ENCODE measurements at regions not wholly inside any gene's neighbourhood (a gene's known extent, or its start where the extent isn't known, plus 50 kb on each side); places are given as distances from the start of the nearest gene placed in this dataset.
"Not testable (repeated sequence)": the region's sequence is repeated elsewhere in the genome, so short reads cannot be mapped to it uniquely, and the experiment has no call there.

- DNase-seq, result peak; percentile 50 to 55
Observed at GRCh38 chr16:33913601-33914000, 454.2 kb downstream of the TP53TG3F start.

DNA sequence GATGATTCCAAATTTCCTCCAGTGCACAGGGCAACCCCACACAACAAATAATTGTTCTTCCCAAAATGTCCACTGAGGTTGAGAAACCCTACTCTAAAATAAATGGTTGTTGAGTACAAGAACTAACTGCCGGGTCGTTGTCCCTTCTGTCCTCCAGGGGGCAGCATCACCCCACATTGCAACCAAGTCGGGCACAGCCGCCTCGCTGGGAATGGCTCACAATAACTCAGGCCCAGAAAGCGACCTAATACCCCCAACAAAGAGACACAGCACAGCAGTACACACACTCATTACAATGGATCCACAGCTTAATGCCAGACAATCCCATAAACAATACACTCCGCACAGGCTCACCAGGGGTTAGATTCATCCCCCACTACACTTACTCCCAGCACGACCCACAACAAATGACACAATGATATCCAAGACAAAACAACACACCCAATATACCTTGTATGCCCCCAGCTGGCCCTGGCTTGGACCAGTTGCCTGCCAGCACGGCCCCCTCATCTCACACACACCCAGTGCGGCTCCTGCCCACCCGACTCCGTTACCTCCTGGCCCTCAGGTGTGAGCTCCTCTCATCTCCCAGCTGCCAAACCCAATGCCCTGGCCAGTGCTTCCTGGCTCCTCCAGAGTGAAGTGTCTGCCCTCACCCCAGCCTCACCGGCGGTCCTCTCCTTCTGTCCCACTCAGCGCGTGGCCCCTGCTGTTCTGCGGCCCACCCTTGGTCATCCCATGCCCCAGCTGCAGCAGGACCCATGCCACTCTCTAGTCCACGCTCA is 461.5 kb downstream of the TP53TG3F start:
- not testable (repeated sequence) for DNase-seq

- DNase-seq, result not testable (repeated sequence)
Observed at GRCh38 chr16:33922914-33923313, 463.5 kb downstream of the TP53TG3F start.

- not testable (repeated sequence) for DNase-seq
Observed at GRCh38 chr16:33928026-33928425, 468.6 kb downstream of the TP53TG3F start.

DNA sequence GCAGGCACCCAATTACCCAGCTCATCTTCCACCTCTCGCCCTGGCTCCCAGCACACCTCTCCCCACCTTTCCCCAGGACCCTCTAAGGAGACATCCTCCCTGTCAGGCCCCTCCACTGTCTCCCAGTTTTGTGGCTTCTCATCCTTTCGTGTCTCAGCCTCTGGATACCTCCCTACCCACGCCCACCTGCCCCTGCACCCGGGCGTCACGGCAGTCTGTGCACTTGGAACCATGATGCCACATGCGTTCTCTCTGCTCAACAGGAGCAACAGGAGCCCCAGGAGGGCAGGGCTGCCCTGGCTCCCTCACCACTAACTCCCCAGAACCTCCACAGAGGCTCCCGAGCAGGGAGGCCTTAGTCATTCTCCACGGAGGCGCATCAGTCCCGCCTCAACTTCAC is 472.8 kb downstream of the TP53TG3F start:
- DNase-seq, result not testable (repeated sequence)

DNA sequence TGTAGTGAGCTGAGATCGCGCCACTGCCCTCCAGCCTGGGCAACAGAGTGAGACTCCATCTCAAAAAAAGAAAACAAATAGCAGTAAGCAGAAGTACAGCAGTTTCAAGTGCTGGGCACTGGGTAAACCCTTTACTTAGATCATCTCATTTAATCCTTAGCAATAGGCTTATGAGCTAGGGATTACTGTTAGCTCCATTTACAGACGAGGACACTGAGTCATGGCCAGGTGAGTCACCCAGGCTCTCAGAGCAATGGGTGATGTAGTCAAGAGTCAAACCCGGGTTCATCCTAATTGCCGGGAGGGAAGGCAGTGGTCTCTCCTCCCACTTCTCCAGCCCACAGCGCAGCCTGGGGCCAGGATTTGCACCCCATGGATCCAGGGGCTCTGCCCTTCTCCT is 473.6 kb downstream of the TP53TG3F start:
- not testable (repeated sequence) for DNase-seq

DNA sequence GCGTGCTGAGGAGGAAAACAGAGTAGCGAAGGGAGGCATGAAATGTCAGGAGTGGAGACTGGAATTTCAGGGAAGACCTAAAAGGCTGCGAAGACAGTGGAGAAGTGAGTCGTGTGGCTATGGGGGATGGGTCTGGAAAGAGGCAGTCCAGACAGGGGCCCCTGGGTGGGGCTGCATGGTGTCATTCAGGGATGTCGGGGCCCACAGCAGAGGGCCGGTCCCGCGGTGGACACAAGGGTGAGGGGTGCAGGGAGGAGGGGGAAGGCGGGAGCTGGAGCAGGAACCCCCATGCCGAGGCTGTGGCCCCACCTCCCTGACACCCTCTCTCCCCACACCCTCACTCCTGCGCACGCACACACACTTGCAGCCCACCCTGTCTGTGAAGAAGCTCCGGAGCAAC is 476.4 kb downstream of the TP53TG3F start:
- DNase-seq, result not testable (repeated sequence)

GRCh38 chr16:33938097-33938496 is 478.7 kb downstream of the TP53TG3F start:
- DNase-seq, result not testable (repeated sequence)

- DNase-seq, result not testable (repeated sequence)
Observed at GRCh38 chr16:33961536-33961935, 502.1 kb downstream of the TP53TG3F start.

GRCh38 chr16:33965534-33965933 is 506.1 kb downstream of the TP53TG3F start:
- not testable (repeated sequence) for DNase-seq

GRCh38 chr16:33966855-33967254 is 507.4 kb downstream of the TP53TG3F start:
- not testable (repeated sequence) for DNase-seq

GRCh38 chr16:33974557-33974956 is 515.1 kb downstream of the TP53TG3F start:
- DNase-seq, result not testable (repeated sequence)

GRCh38 chr16:33975744-33976143 is 516.3 kb downstream of the TP53TG3F start:
- not testable (repeated sequence) for DNase-seq

- DNase-seq, result not testable (repeated sequence)
Observed at GRCh38 chr16:33976521-33976920, 517.1 kb downstream of the TP53TG3F start.

DNA sequence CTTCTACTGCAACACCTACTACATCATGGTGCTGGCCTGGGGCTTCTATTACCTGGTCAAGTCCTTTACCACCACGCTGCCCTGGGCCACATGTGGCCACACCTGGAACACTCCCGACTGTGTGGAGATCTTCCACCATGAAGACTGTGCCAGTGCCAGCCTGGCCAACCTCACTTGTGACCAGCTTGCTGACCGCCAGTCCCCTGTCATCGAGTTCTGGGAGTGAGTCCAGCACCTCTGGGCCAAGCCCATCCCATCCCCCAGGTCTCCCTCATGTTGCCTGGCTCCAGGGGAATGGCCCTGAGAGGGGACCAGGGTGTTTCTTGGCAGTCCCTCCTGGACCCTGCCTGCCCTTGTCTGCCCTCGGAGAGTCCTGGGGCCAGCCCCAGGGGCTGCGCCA is 519.4 kb downstream of the TP53TG3F start:
- DNase-seq, result not testable (repeated sequence)

- not testable (repeated sequence) for DNase-seq
Observed at GRCh38 chr16:33979613-33980012, 520.2 kb downstream of the TP53TG3F start.

- not testable (repeated sequence) for DNase-seq
Observed at GRCh38 chr16:33980736-33981135, 521.3 kb downstream of the TP53TG3F start.

GRCh38 chr16:33984428-33984827 is 525.0 kb downstream of the TP53TG3F start:
- not testable (repeated sequence) for DNase-seq

DNA sequence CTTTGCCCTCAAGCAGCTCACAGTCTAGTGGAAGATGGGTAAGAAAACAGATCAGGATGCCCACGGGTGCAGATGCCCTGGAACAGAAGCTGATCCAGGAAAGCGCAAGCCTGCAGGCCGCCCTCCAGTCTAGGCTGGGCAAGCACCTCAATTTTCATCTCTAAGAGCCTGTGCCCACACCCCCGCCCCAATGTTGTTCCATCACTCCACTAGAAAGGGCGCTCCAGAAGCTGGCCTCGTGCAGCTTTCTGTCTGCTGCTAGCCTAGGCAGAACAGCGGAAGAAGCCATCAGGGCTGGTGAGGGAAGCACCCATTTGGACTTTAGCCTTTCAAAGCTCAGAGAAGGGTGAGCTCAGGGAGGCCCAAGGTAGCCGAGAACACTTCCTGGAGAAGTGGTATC is 527.1 kb downstream of the TP53TG3F start:
- DNase-seq, result not testable (repeated sequence)

- DNase-seq, result not testable (repeated sequence)
Observed at GRCh38 chr16:33987348-33987963, 528.0 kb downstream of the TP53TG3F start.

GRCh38 chr16:33988012-33988411 is 528.6 kb downstream of the TP53TG3F start:
- not testable (repeated sequence) for DNase-seq

DNA sequence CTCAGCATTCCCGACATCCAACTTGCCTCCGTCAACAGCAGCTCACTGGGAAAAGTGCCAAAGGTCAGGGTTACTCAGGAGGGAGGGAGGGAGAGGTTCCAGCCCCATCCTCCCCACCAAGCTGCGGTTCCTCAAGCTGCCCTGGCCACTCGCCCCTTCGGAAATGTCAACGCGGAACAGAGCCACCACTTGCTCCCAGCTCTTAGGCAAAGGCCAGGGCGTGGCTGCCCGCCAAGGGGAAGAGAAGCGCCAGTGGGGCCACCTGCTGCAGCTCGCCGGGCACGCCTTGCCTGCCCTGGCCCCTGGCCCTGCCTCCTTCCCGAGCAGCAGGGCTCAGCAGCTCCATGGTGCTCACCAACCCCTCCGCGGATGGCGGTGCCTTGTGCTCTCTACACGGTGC is 531.1 kb downstream of the TP53TG3F start:
- DNase-seq, result not testable (repeated sequence)

- not testable (repeated sequence) for DNase-seq
Observed at GRCh38 chr16:33992513-33993177, 533.2 kb downstream of the TP53TG3F start.

DNA sequence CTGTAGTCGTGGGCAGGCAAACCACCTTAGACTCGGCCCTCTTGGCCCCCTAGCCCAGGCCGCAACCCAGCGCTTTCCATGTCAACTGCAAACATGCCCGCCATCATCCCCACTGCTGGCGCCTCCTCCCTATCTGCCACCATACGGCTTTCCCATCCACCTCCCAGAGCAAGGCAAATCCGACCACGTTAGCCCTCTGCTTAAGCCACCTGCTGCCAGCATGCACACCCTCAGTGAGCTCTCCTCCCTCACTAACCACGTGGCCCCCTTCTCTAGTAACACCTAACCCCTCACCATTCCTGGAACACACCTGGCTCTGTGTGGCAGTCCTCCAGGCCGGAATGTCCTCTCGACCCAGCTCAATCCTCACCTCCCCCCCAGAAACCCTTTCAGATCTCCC is 534.8 kb downstream of the TP53TG3F start:
- DNase-seq, result not testable (repeated sequence)
